PC-9 (cell line): ENCODE measurements at regions not wholly inside any gene's neighbourhood (a gene's known extent, or its start where the extent isn't known, plus 50 kb on each side); places are given as distances from the start of the nearest gene placed in this dataset.

Experiments
- CTCF ChIP-seq: fragments of 200-600 bp; sonication (generic); conservative IDR thresholded peaks from 2 replicates; pipeline ENCODE4 v1.6.1; 2017; ENCODE audit warnings: mixed run types, antibody characterized with exemption, mild to moderate bottlenecking, moderate library complexity
- EZH2 ChIP-seq: fragments of 200-600 bp; sonication (generic); IDR thresholded peaks from 2 replicates; pipeline ENCODE4 v1.8.0; 2017; ENCODE audit warnings: antibody characterized with exemption, low read depth

DNA sequence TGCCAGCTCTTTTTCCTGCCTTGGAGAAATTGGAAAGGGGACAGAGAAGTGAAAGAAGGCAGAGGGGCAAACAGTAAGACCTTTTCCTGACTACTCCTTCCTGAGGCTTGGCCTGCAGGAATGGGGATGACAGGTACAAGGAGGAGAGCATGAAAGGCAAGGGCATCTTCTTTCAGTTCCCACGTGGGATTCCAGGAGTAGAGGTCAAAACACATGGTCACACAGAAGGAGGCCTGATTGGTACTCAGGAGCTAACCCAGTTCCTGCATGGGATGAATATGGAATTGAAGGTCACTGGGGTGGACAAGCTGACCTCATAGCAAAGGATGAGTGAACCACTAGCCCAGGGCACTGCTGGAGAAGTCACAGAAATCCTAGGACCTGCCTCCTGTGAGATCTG lies 112.5 kb upstream of the ZNF366 start:
- TF ChIP-seq EZH2, result no peak
- no peak for TF ChIP-seq CTCF
